ENCODE measurements at regions not wholly inside any gene's neighbourhood (a gene's known extent, or its start where the extent isn't known, plus 50 kb on each side); places are given as distances from the start of the nearest gene placed in this dataset.
"Not testable (repeated sequence)": the region's sequence is repeated elsewhere in the genome, so short reads cannot be mapped to it uniquely, and the experiment has no call there.

GRCh38 chr16:65702707-65703402, 581.0 kb upstream of the CDH11 start:
- DNase-seq = no peak

- DNase-seq = no peak
These were observed 578.7 kb upstream of the CDH11 start for GRCh38 chr16:65700596-65700995.

GRCh38 chr16:65698791-65699321, 577.0 kb upstream of the CDH11 start:
- no peak for DNase-seq

GRCh38 chr16:65697521-65697920, 575.7 kb upstream of the CDH11 start:
- no peak for DNase-seq

- DNase-seq = no peak
These were observed 575.2 kb upstream of the CDH11 start for GRCh38 chr16:65697065-65697464.

GRCh38 chr16:65691846-65692245, 570.0 kb upstream of the CDH11 start:
- DNase-seq = not testable (repeated sequence)

GRCh38 chr16:65689726-65690125, 567.9 kb upstream of the CDH11 start:
- no peak for DNase-seq

GRCh38 chr16:65688301-65688700, 566.4 kb upstream of the CDH11 start:
- no peak for DNase-seq

GRCh38 chr16:65684230-65684629, 562.4 kb upstream of the CDH11 start:
- no peak for DNase-seq

GRCh38 chr16:65681406-65681805, 559.5 kb upstream of the CDH11 start:
- no peak for DNase-seq

GRCh38 chr16:65679785-65680184, 557.9 kb upstream of the CDH11 start:
- no peak for DNase-seq

GRCh38 chr16:65675161-65675560, 553.3 kb upstream of the CDH11 start:
- no peak for DNase-seq

GRCh38 chr16:65672960-65673359, 551.1 kb upstream of the CDH11 start:
- no peak for DNase-seq

GRCh38 chr16:65671071-65671470, 549.2 kb upstream of the CDH11 start:
- DNase-seq = no peak

GRCh38 chr16:65668064-65668595, 546.3 kb upstream of the CDH11 start:
- DNase-seq = no peak

- no peak for DNase-seq
These were observed 545.2 kb upstream of the CDH11 start for GRCh38 chr16:65667011-65667578.

GRCh38 chr16:65666132-65666941, 544.5 kb upstream of the CDH11 start:
- DNase-seq = no peak

GRCh38 chr16:65665586-65665985, 543.7 kb upstream of the CDH11 start:
- no peak for DNase-seq

- no peak for DNase-seq
These were observed 541.9 kb upstream of the CDH11 start for GRCh38 chr16:65663774-65664173.

GRCh38 chr16:65662256-65662655, 540.4 kb upstream of the CDH11 start:
- no peak for DNase-seq

GRCh38 chr16:65661558-65661957, 539.7 kb upstream of the CDH11 start:
- no peak for DNase-seq

GRCh38 chr16:65660390-65660789, 538.5 kb upstream of the CDH11 start:
- DNase-seq = no peak

- no peak for DNase-seq
These were observed 537.9 kb upstream of the CDH11 start for GRCh38 chr16:65659758-65660157.

GRCh38 chr16:65658787-65659220, 536.9 kb upstream of the CDH11 start:
- DNase-seq = no peak
